ENCODE measurements at regions not wholly inside any gene's neighbourhood (a gene's known extent, or its start where the extent isn't known, plus 50 kb on each side); places are given as distances from the start of the nearest gene placed in this dataset.
"Not testable (repeated sequence)": the region's sequence is repeated elsewhere in the genome, so short reads cannot be mapped to it uniquely, and the experiment has no call there.

- FAIRE-seq = no peak
These were observed 100.6 kb upstream of the ELMO1 start for GRCh38 chr7:37549076-37549931.

GRCh38 chr7:37550426-37550825 is 101.8 kb upstream of the ELMO1 start:
- no peak for FAIRE-seq

GRCh38 chr7:37550872-37551271 is 102.2 kb upstream of the ELMO1 start:
- no peak for FAIRE-seq

GRCh38 chr7:37552030-37552429 is 103.4 kb upstream of the ELMO1 start:
- no peak for FAIRE-seq

- not testable (repeated sequence) for FAIRE-seq
These were observed 103.8 kb upstream of the ELMO1 start for GRCh38 chr7:37552439-37552838.

- FAIRE-seq = no peak
These were observed 106.9 kb upstream of the ELMO1 start for GRCh38 chr7:37555528-37555927.

GRCh38 chr7:37557571-37558209 is 109.0 kb upstream of the ELMO1 start:
- no peak for FAIRE-seq

GRCh38 chr7:37558320-37559096 is 109.8 kb upstream of the ELMO1 start:
- no peak for FAIRE-seq

- FAIRE-seq = no peak
These were observed 113.4 kb upstream of the GPR141 start for GRCh38 chr7:37570145-37570544.

- no peak for FAIRE-seq
These were observed 111.8 kb upstream of the GPR141 start for GRCh38 chr7:37571806-37572205.

- FAIRE-seq = no peak
These were observed 106.2 kb upstream of the GPR141 start for GRCh38 chr7:37577412-37577811.

- FAIRE-seq = no peak
These were observed 105.7 kb upstream of the GPR141 start for GRCh38 chr7:37577901-37578300.

GRCh38 chr7:37578350-37578749 is 105.2 kb upstream of the GPR141 start:
- no peak for FAIRE-seq

- no peak for FAIRE-seq
These were observed 103.2 kb upstream of the GPR141 start for GRCh38 chr7:37580376-37580775.

- not testable (repeated sequence) for FAIRE-seq
These were observed 98.7 kb upstream of the GPR141 start for GRCh38 chr7:37584651-37585463.

GRCh38 chr7:37590824-37591223 is 92.7 kb upstream of the GPR141 start:
- no peak for FAIRE-seq

- FAIRE-seq = no peak
These were observed 91.2 kb upstream of the GPR141 start for GRCh38 chr7:37592366-37592765.

GRCh38 chr7:37594602-37595001 is 89.0 kb upstream of the GPR141 start:
- no peak for FAIRE-seq

- FAIRE-seq = no peak
These were observed 84.7 kb upstream of the GPR141 start for GRCh38 chr7:37598824-37599223.

- FAIRE-seq = no peak
These were observed 82.2 kb upstream of the GPR141 start for GRCh38 chr7:37601321-37601720.

GRCh38 chr7:37604078-37604477 is 79.5 kb upstream of the GPR141 start:
- FAIRE-seq = no peak

GRCh38 chr7:37617406-37617805 is 66.2 kb upstream of the GPR141 start:
- FAIRE-seq = not testable (repeated sequence)

- FAIRE-seq = peak; percentile 67
These were observed 50.5 kb upstream of the GPR141 start for GRCh38 chr7:37633048-37633447.

Measured in endometrium (tissue), 2 donors.